ENCODE measurements at regions not wholly inside any gene's neighbourhood (a gene's known extent, or its start where the extent isn't known, plus 50 kb on each side); places are given as distances from the start of the nearest gene placed in this dataset.

DNA sequence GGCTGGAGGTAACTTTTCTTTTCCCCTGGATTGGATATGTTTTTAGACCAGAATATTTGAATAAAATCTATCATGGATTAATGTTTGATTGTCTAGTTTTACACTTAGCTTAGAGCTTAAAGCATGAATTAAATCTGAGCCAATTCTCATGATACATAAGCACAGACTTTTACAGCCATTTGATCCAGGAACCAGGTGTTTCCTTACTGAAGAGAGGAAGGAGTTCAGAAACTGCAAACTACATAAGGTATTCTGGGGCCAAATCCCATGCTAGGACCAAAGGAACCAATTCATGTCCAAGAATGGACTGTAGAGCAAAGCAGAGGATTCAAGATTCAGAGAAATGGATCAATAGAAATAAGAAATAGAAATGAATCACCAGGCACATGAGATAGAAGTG, 360.4 kb upstream of the ZNF608 start:
- no peak for DNase-seq

DNA sequence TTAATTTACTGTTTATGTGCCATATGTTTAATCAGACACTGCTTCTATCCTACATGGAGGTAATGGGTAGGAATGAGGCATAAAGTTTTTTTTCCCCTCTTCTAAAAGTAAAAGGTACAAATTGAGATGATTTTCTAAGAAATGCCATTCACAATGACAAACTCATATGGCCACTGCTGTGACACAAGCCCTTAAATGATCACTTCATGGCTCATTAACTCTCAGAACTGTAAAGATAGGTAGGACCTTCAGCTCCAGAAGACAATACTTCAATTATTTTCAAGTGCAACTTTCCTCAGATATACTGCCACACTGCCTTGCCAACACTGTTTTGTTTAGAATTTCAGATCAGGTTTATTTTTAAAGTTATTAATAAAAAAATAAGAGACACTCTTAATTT, 362.9 kb upstream of the ZNF608 start:
- DNase-seq, result no peak

- DNase-seq, result no peak
Observed at GRCh38 chr5:125109816-125110215, 363.4 kb upstream of the ZNF608 start.

- DNase-seq, result no peak
Observed at GRCh38 chr5:125112196-125112595, 365.8 kb upstream of the ZNF608 start.

DNA sequence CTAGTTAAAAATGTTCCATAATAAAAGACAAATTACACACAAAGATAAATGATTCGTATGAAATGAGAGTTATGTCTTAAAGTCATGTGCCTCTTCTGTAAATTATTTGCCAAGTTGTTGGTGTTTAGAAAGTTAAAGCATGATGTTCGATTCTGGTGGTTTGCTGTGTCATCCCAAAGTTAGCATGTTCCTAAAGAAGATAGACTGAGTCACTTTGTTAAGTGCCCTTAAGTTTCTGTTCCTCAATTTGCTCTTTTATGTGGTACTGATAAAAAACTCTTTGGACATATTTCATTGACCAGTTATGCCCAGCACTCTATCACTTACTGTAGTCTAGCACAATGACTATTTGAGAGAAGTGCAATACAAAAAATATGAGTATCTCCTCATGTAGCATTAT, 366.9 kb upstream of the ZNF608 start:
- no peak for DNase-seq

DNA sequence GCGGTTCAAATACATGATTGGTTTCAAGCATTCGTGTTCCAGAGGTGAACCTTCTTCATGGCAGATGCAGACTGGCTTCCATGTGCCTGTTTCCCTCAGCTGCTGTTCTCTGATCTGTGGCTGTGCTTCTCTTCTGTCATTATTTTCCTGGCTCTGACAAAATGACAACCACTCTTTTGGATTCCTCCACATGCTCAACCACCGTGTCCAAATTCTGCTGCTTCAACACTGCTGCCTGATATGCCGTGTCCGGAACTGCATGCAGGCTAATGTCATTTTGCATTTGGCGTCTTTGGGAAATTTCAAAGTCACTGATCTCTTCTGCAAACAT, 368.7 kb upstream of the ZNF608 start:
- DNase-seq, result no peak

GRCh38 chr5:125117566-125117965, 371.1 kb upstream of the ZNF608 start:
- DNase-seq, result no peak

GRCh38 chr5:125120012-125120411, 373.6 kb upstream of the ZNF608 start:
- no peak for DNase-seq

- no peak for DNase-seq
Observed at GRCh38 chr5:125125031-125125823, 378.8 kb upstream of the ZNF608 start.

DNA sequence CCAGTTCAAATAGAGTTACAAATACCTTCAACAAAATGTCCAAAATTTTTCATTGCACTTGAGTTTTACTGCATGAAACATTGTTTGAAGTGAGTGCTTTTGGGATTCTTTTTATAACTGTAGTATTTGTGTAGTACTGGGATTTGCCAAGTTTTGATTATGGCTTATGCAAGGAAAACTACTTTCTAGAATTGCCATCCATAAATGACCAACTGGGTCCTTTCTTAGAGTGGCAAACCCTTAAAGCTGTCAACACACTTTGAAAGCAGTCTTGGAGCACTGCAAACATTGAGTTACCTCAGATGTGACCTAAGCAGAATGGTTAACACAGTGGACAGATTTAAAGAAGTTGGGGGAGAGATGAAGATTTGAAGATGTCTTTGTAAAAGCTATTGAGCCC, 379.6 kb upstream of the ZNF608 start:
- no peak for DNase-seq

GRCh38 chr5:125129151-125129806, 382.8 kb upstream of the ZNF608 start:
- DNase-seq, result no peak

DNA sequence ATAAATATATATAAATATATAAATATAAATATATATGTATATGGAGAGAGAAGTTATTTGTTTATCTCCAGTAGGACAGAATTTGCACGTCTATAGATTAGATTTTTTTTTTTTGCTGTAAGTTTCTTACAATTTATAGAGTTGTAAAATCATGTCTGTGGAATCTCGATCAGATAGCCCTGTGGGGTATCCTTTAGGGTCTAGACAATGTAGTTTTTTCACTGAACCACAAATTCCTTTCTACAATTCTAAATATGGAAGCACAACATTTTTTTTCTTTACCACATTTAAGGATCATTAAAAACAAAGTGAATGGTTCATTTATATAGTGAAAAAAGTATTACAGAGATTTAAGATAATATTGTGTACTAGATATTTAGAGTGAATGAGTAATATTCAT, 384.2 kb upstream of the ZNF608 start:
- DNase-seq, result no peak

- no peak for DNase-seq
Observed at GRCh38 chr5:125134216-125135081, 388.0 kb upstream of the ZNF608 start.

GRCh38 chr5:125137535-125137934, 391.1 kb upstream of the ZNF608 start:
- no peak for DNase-seq

- no peak for DNase-seq
Observed at GRCh38 chr5:125138266-125138665, 391.8 kb upstream of the ZNF608 start.

DNA sequence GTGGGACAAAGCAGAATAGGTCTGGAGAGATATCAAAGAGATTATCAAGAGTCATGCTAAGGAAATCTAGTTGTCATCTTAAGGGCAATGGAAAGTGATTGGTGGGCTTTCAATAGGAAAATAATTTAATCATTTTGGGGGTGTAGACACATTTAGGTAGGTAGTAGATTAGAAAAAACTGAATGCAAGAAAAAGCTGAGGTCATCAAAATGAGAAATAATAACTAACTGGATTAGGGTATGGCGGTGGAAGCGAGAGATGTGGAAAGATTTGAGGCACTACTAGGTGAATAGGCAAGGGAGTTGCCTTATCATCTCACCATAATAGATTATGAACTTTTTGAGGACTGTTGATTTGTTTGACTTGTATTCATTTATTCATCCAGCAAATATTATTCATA, 393.2 kb upstream of the ZNF608 start:
- DNase-seq, result no peak

- DNase-seq, result no peak
Observed at GRCh38 chr5:125140220-125140619, 393.8 kb upstream of the ZNF608 start.

DNA sequence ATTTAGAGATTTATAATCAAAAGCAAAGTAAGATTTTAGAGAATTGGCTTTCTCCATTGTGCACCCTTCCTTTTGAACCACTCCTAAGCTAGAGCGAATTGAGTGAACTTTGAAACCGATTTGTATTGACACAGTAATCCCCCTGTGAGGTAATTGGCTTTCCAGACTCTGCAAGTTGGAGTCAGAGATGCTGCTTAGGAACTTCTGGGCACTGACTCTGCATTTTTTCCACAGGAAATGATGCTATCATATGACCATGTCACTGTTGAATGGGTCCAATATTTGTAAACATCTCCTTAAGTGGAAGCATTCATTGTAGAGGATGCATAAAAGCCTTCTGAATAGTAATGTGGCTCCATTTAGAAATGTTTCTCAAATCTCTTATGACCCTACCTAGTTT, 394.4 kb upstream of the ZNF608 start:
- DNase-seq, result no peak

- DNase-seq, result no peak
Observed at GRCh38 chr5:125142458-125142857, 396.0 kb upstream of the ZNF608 start.

GRCh38 chr5:125143011-125143410, 396.6 kb upstream of the ZNF608 start:
- no peak for DNase-seq

- DNase-seq, result no peak
Observed at GRCh38 chr5:125148076-125148475, 401.6 kb upstream of the ZNF608 start.

- no peak for DNase-seq
Observed at GRCh38 chr5:125148706-125149105, 402.3 kb upstream of the ZNF608 start.

DNA sequence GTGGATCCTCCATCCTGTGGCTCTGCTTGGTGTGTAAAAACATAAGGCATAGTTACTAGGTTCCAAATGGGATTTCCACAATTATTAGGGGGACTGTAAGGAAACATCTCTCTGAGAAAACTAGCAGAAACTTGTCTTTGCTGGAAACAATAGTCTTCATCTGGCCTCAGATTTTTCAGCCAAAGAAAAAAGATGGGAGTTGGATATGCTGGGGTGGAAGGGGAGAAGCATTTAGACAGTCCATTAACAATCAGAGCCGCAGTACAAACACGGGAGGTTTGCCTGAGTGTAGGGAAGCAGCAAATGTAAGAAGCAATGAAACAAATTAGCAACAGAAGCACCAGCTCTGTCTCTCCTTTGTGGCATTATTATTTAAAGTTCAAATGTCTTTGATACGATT, 402.7 kb upstream of the ZNF608 start:
- DNase-seq, result no peak

- DNase-seq, result no peak
Observed at GRCh38 chr5:125149527-125149926, 403.1 kb upstream of the ZNF608 start.

Data from SIG-M5 (cell line).